ENCODE measurements at regions not wholly inside any gene's neighbourhood (a gene's known extent, or its start where the extent isn't known, plus 50 kb on each side); places are given as distances from the start of the nearest gene placed in this dataset.

DNA sequence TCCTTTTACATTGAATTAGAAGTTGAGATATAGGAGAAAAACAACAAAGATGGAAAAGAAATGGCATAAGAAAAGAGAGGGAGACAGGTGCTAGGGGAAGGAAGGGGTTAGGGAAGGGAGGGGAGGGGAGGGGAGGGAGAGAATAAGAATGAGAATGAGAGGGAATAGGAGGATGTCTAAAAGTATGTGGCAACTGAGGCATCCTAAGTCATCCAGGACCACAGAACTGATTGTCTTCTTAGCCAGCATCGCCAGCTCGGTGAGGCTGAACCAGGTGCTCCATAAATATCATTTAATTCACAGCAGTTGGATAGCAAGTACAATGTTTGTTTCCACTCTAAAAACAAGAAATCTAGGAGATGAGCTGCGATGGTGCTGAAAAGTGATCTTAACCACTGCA is 393.5 kb downstream of the TMEM182 start:
- TF ChIP-seq POLR2AphosphoS5 (IDR thresholded peaks at IDR 0.05; ENCODE audit: low read depth, low read length) (no peak), SPI1 (IDR thresholded peaks at IDR 0.05; ENCODE audit: low read depth, low read length) (no peak), TAF1 (IDR thresholded peaks at IDR 0.05; ENCODE audit: low read depth, low read length) (no peak), PAX5 (IDR thresholded peaks at IDR 0.05; ENCODE audit: insufficient read depth, low read length, severe bottlenecking) (no peak), POLR2A (IDR thresholded peaks at IDR 0.05; ENCODE audit: low read depth, low read length) (no peak), POU2F2 (IDR thresholded peaks at IDR 0.05; ENCODE audit: low read depth, low read length) (no peak)

Measured in GM12891 (cell line).